H1 (cell line): ENCODE measurements at regions not wholly inside any gene's neighbourhood (a gene's known extent, or its start where the extent isn't known, plus 50 kb on each side); places are given as distances from the start of the nearest gene placed in this dataset.

Experiments used
- CHD1 ChIP-seq: IDR thresholded peaks from 2 replicates; pipeline ENCODE4 v1.6.1; 2012; ENCODE audit warnings: low read depth, low read length, improper control_type of control experiment
- RAD21 ChIP-seq, 2 experiments: IDR thresholded peaks in 1 of 2; conservative IDR thresholded peaks in 1 of 2; 2 replicates each; pipeline ENCODE4 v1.6.1; 2011; ENCODE audit warnings: low read depth in 2 of 2, low read length in 2 of 2, improper control_type of control experiment in 1 of 2, inconsistent platforms in 1 of 2, mild to moderate bottlenecking in 1 of 2, moderate library complexity in 1 of 2

DNA sequence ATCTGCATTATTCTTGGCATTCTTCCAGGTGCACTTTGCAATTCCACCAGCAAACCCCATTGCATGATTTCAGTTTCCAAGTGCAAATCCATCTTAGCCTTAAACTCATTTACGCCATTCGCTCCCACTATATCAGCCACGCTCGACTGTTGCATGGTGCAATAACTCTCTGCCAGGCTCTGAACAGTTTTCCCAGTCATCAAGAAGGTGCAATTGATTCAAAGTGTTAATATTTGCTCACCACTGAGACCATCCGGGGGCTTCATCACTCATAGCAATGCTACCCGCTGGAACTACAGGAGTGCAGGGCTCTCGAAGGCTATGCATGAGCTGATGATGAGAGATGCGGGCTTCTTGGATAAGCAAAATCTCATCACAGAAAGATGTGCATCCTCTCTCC, 488.2 kb downstream of the OMA1 start (continued):
- no peak for TF ChIP-seq RAD21 (IDR thresholded peaks at IDR 0.05 in 1 of 2, conservative IDR thresholded peaks at IDR 0.05 in 1 of 2; ENCODE audit: low read depth in 2 of 2, low read length in 2 of 2)
- TF ChIP-seq CHD1: no peak
- TF ChIP-seq, all 59 proteins: peak for 0
